ENCODE measurements at regions not wholly inside any gene's neighbourhood (a gene's known extent, or its start where the extent isn't known, plus 50 kb on each side); places are given as distances from the start of the nearest gene placed in this dataset.

GRCh38 chr6:1027795-1028569, 283.9 kb upstream of the FOXQ1 start:
- no peak for DNase-seq (ENCODE audit: low read depth)

GRCh38 chr6:1027109-1027794, 284.6 kb upstream of the FOXQ1 start:
- DNase-seq (ENCODE audit: low read depth): no peak

GRCh38 chr6:1025821-1026220, 286.1 kb upstream of the FOXQ1 start:
- DNase-seq (ENCODE audit: low read depth): no peak

GRCh38 chr6:1024587-1024986, 287.3 kb upstream of the FOXQ1 start:
- no peak for DNase-seq (ENCODE audit: low read depth)

GRCh38 chr6:1024161-1024560, 287.7 kb upstream of the FOXQ1 start:
- no peak for DNase-seq (ENCODE audit: low read depth)

GRCh38 chr6:1023229-1023628, 288.7 kb upstream of the FOXQ1 start:
- no peak for DNase-seq (ENCODE audit: low read depth)

- DNase-seq (ENCODE audit: low read depth): no peak
These were observed 289.2 kb upstream of the FOXQ1 start for GRCh38 chr6:1022719-1023118.

- no peak for DNase-seq (ENCODE audit: low read depth)
These were observed 291.1 kb upstream of the FOXQ1 start for GRCh38 chr6:1020837-1021236.

- DNase-seq (ENCODE audit: low read depth): no peak
These were observed 291.8 kb upstream of the FOXQ1 start for GRCh38 chr6:1020133-1020532.

GRCh38 chr6:1018041-1018440, 293.9 kb upstream of the FOXQ1 start:
- no peak for DNase-seq (ENCODE audit: low read depth)

GRCh38 chr6:1016329-1017302, 295.3 kb upstream of the FOXQ1 start:
- no peak for DNase-seq (ENCODE audit: low read depth)

- no peak for DNase-seq (ENCODE audit: low read depth)
These were observed 296.1 kb upstream of the FOXQ1 start for GRCh38 chr6:1015825-1016224.

- DNase-seq (ENCODE audit: low read depth): no peak
These were observed 297.5 kb upstream of the FOXQ1 start for GRCh38 chr6:1014431-1014807.

GRCh38 chr6:1013656-1014430, 298.1 kb upstream of the FOXQ1 start:
- DNase-seq (ENCODE audit: low read depth): no peak

- no peak for DNase-seq (ENCODE audit: low read depth)
These were observed 302.8 kb upstream of the FOXQ1 start for GRCh38 chr6:1009103-1009502.

- no peak for DNase-seq (ENCODE audit: low read depth)
These were observed 304.7 kb upstream of the FOXQ1 start for GRCh38 chr6:1007159-1007558.

- no peak for DNase-seq (ENCODE audit: low read depth)
These were observed 306.8 kb upstream of the FOXQ1 start for GRCh38 chr6:1004885-1005630.

- no peak for DNase-seq (ENCODE audit: low read depth)
These were observed 308.3 kb upstream of the FOXQ1 start for GRCh38 chr6:1003394-1004160.

GRCh38 chr6:1002989-1003388, 308.9 kb upstream of the FOXQ1 start:
- DNase-seq (ENCODE audit: low read depth): no peak

GRCh38 chr6:1001655-1002349, 308.9 kb upstream of the EXOC2 start:
- DNase-seq (ENCODE audit: low read depth): no peak
